ENCODE measurements at regions not wholly inside any gene's neighbourhood (a gene's known extent, or its start where the extent isn't known, plus 50 kb on each side); places are given as distances from the start of the nearest gene placed in this dataset.

GRCh38 chr20:63081831-63082230 is 75.1 kb upstream of the BHLHE23 start:
- H3K4me2 ChIP-seq (ENCODE audit: unreplicated experiment) = no peak overlapping the region
- no peak overlapping the region for H2AFZ ChIP-seq
- no peaks in the 10 kb centered on the region for H3K79me2 ChIP-seq (ENCODE audit: insufficient read depth)
- H4K20me1 ChIP-seq (ENCODE audit: insufficient read depth) = no peaks in the 10 kb centered on the region
- no peaks in the 10 kb centered on the region for H3K4me1 ChIP-seq (ENCODE audit: insufficient read depth)
- no peak for DNase-seq
- TF ChIP-seq EZH2 (IDR thresholded peaks at IDR 0.05; ENCODE audit: insufficient read depth, poor library complexity, severe bottlenecking) (no peak), EZH2phosphoT487 (IDR thresholded peaks at IDR 0.05; ENCODE audit: insufficient read depth, low read depth) (no peak)
- H3K9me3 ChIP-seq (ENCODE audit: low read depth) = peaks cover 10% of the 10 kb centered on the region
- H3K27ac ChIP-seq = no peak overlapping the region
- no peaks in the 10 kb centered on the region for H3K36me3 ChIP-seq (ENCODE audit: low read depth)
- no peak overlapping the region for H3K9ac ChIP-seq
- WGBS, 2 experiments (ENCODE audit: low coverage in 1 of 2, low lambda C conversion rate in 2 of 2, missing lambda C conversion rate in 2 of 2) = 31% methylated on average over 10 of the region's 10 CpGs
- in situ Hi-C loops (cut with MboI) = no loop called here
- H3K9me2 ChIP-seq (ENCODE audit: insufficient read depth) = 0 out of 2 replicates have a peak, but pooled peaks cover 4% of the 10 kb centered on the region
- no peak overlapping the region for H3K4me3 ChIP-seq
- no peaks in the 10 kb centered on the region for H3F3A ChIP-seq (ENCODE audit: insufficient read depth)
- 0 out of 2 replicates have a peak, but pooled peaks cover 18% of the 10 kb centered on the region for H3K27me3 ChIP-seq (replicated peaks; ENCODE audit: insufficient read depth)

- Histone ChIP-seq H3K4me3 (no peak overlapping the region), H3K9me2 (ENCODE audit: insufficient read depth) (0 out of 2 replicates have a peak, but pooled peaks cover 4% of the 10 kb centered on the region), H2AFZ (no peak overlapping the region), H3K79me2 (ENCODE audit: insufficient read depth) (no peaks in the 10 kb centered on the region), H4K20me1 (ENCODE audit: insufficient read depth) (no peaks in the 10 kb centered on the region), H3K9me3 (ENCODE audit: low read depth) (peaks cover 10% of the 10 kb centered on the region), H3K9ac (no peak overlapping the region), H3F3A (ENCODE audit: insufficient read depth) (no peaks in the 10 kb centered on the region), H3K4me1 (ENCODE audit: insufficient read depth) (no peaks in the 10 kb centered on the region), H3K27ac (no peak overlapping the region), H3K4me2 (ENCODE audit: unreplicated experiment) (no peak overlapping the region), H3K36me3 (ENCODE audit: low read depth) (no peaks in the 10 kb centered on the region), H3K27me3 (replicated peaks; ENCODE audit: insufficient read depth) (0 out of 2 replicates have a peak, but pooled peaks cover 18% of the 10 kb centered on the region)
- in situ Hi-C loops (cut with MboI) = no loop called here
- TF ChIP-seq EZH2phosphoT487 (IDR thresholded peaks at IDR 0.05; ENCODE audit: insufficient read depth, low read depth) (no peak), EZH2 (IDR thresholded peaks at IDR 0.05; ENCODE audit: insufficient read depth, poor library complexity, severe bottlenecking) (no peak)
- WGBS, 2 experiments (ENCODE audit: low coverage in 1 of 2, low lambda C conversion rate in 2 of 2, missing lambda C conversion rate in 2 of 2) = 36 to 39% methylated on average over 5 of the region's 5 CpGs
- DNase-seq = no peak
Observed at GRCh38 chr20:63081351-63081750, 74.6 kb upstream of the BHLHE23 start.

- Histone ChIP-seq H3K9ac (no peak overlapping the region), H3K79me2 (ENCODE audit: insufficient read depth) (no peaks in the 10 kb centered on the region), H3F3A (ENCODE audit: insufficient read depth) (no peaks in the 10 kb centered on the region), H3K36me3 (ENCODE audit: low read depth) (no peaks in the 10 kb centered on the region), H3K4me3 (no peak overlapping the region), H4K20me1 (ENCODE audit: insufficient read depth) (no peaks in the 10 kb centered on the region), H3K27ac (no peak overlapping the region), H3K9me2 (ENCODE audit: insufficient read depth) (0 out of 2 replicates have a peak, but pooled peaks cover 4% of the 10 kb centered on the region), H2AFZ (no peak overlapping the region), H3K4me2 (ENCODE audit: unreplicated experiment) (no peak overlapping the region), H3K9me3 (ENCODE audit: low read depth) (peaks cover 10% of the 10 kb centered on the region), H3K27me3 (replicated peaks; ENCODE audit: insufficient read depth) (0 out of 2 replicates have a peak, but pooled peaks cover 13% of the 10 kb centered on the region), H3K4me1 (ENCODE audit: insufficient read depth) (no peaks in the 10 kb centered on the region)
- no peak for TF ChIP-seq EZH2 (IDR thresholded peaks at IDR 0.05; ENCODE audit: insufficient read depth, poor library complexity, severe bottlenecking)
- WGBS, 2 experiments (ENCODE audit: low coverage in 1 of 2, low lambda C conversion rate in 2 of 2, missing lambda C conversion rate in 2 of 2) = 42 to 45% methylated on average over 4 of the region's 4 CpGs
- in situ Hi-C loops (cut with MboI) = no loop called here
- DNase-seq = no peak
Observed at GRCh38 chr20:63080811-63081210, 74.0 kb upstream of the BHLHE23 start.

- H2AFZ ChIP-seq = no peak overlapping the region
- peaks cover 10% of the 10 kb centered on the region for H3K9me3 ChIP-seq (ENCODE audit: low read depth)
- H3K79me2 ChIP-seq (ENCODE audit: insufficient read depth) = no peaks in the 10 kb centered on the region
- WGBS, 2 experiments (ENCODE audit: low coverage in 1 of 2, low lambda C conversion rate in 2 of 2, missing lambda C conversion rate in 2 of 2) = 51 to 54% methylated on average over 9 to 10 of the region's 10 CpGs
- no peak for DNase-seq
- H3F3A ChIP-seq (ENCODE audit: insufficient read depth) = no peaks in the 10 kb centered on the region
- no peaks in the 10 kb centered on the region for H3K4me1 ChIP-seq (ENCODE audit: insufficient read depth)
- H3K36me3 ChIP-seq (ENCODE audit: low read depth) = no peaks in the 10 kb centered on the region
- no peak for TF ChIP-seq EZH2 (IDR thresholded peaks at IDR 0.05; ENCODE audit: insufficient read depth, poor library complexity, severe bottlenecking)
- TF ChIP-seq EZH2phosphoT487 (IDR thresholded peaks at IDR 0.05; ENCODE audit: insufficient read depth, low read depth) = no peak
- H3K4me2 ChIP-seq (ENCODE audit: unreplicated experiment) = no peak overlapping the region
- in situ Hi-C loops (cut with MboI) = no loop called here
- H4K20me1 ChIP-seq (ENCODE audit: insufficient read depth) = no peaks in the 10 kb centered on the region
- no peak overlapping the region for H3K9ac ChIP-seq
- H3K27me3 ChIP-seq (replicated peaks; ENCODE audit: insufficient read depth) = 0 out of 2 replicates have a peak, but pooled peaks cover 11% of the 10 kb centered on the region
- H3K4me3 ChIP-seq = no peak overlapping the region
- H3K27ac ChIP-seq = no peak overlapping the region
- 0 out of 2 replicates have a peak, but pooled peaks cover 4% of the 10 kb centered on the region for H3K9me2 ChIP-seq (ENCODE audit: insufficient read depth)
Observed at GRCh38 chr20:63080411-63080810, 73.6 kb upstream of the BHLHE23 start.

GRCh38 chr20:63079971-63080370 is 73.2 kb upstream of the BHLHE23 start:
- no peak overlapping the region for H3K9ac ChIP-seq
- no peaks in the 10 kb centered on the region for H3F3A ChIP-seq (ENCODE audit: insufficient read depth)
- no peak overlapping the region for H2AFZ ChIP-seq
- H3K79me2 ChIP-seq (ENCODE audit: insufficient read depth) = no peaks in the 10 kb centered on the region
- H3K4me3 ChIP-seq = no peak overlapping the region
- H4K20me1 ChIP-seq (ENCODE audit: insufficient read depth) = no peaks in the 10 kb centered on the region
- DNase-seq = no peak
- 0 out of 2 replicates have a peak, but pooled peaks cover 12% of the 10 kb centered on the region for H3K27me3 ChIP-seq (replicated peaks; ENCODE audit: insufficient read depth)
- peaks cover 10% of the 10 kb centered on the region for H3K9me3 ChIP-seq (ENCODE audit: low read depth)
- WGBS, 2 experiments (ENCODE audit: low coverage in 1 of 2, low lambda C conversion rate in 2 of 2, missing lambda C conversion rate in 2 of 2) = 35 to 40% methylated on average over 2 of the region's 2 CpGs
- no peak overlapping the region for H3K27ac ChIP-seq
- no peaks in the 10 kb centered on the region for H3K36me3 ChIP-seq (ENCODE audit: low read depth)
- H3K4me1 ChIP-seq (ENCODE audit: insufficient read depth) = no peaks in the 10 kb centered on the region
- 0 out of 2 replicates have a peak, but pooled peaks cover 4% of the 10 kb centered on the region for H3K9me2 ChIP-seq (ENCODE audit: insufficient read depth)
- no peak for TF ChIP-seq EZH2 (IDR thresholded peaks at IDR 0.05; ENCODE audit: insufficient read depth, poor library complexity, severe bottlenecking)
- no peak for TF ChIP-seq EZH2phosphoT487 (IDR thresholded peaks at IDR 0.05; ENCODE audit: insufficient read depth, low read depth)
- no peak overlapping the region for H3K4me2 ChIP-seq (ENCODE audit: unreplicated experiment)
- in situ Hi-C loops (cut with MboI) = no loop called here
